ENCODE measurements at regions not wholly inside any gene's neighbourhood (a gene's known extent, or its start where the extent isn't known, plus 50 kb on each side); places are given as distances from the start of the nearest gene placed in this dataset.

- no peak for DNase-seq
These were observed 88.1 kb downstream of the YTHDF1 start for GRCh38 chr20:63127700-63128364.

GRCh38 chr20:63126876-63127699 is 88.8 kb downstream of the YTHDF1 start:
- no peak for DNase-seq

GRCh38 chr20:63125838-63126601 is 89.9 kb downstream of the YTHDF1 start:
- DNase-seq, result no peak

- DNase-seq, result no peak
These were observed 90.4 kb downstream of the YTHDF1 start for GRCh38 chr20:63125581-63125837.

GRCh38 chr20:63124782-63125580 is 91.0 kb downstream of the YTHDF1 start:
- DNase-seq, result no peak

- no peak for DNase-seq
These were observed 91.7 kb downstream of the YTHDF1 start for GRCh38 chr20:63124092-63124781.

GRCh38 chr20:63123331-63123741 is 92.6 kb downstream of the YTHDF1 start:
- no peak for DNase-seq

GRCh38 chr20:63122626-63123025 is 93.3 kb downstream of the YTHDF1 start:
- DNase-seq, result no peak

- DNase-seq, result no peak
These were observed 94.1 kb downstream of the YTHDF1 start for GRCh38 chr20:63121749-63122405.

GRCh38 chr20:63121246-63121645 is 94.7 kb downstream of the YTHDF1 start:
- no peak for DNase-seq

- DNase-seq, result no peak
These were observed 95.2 kb downstream of the YTHDF1 start for GRCh38 chr20:63120808-63121090.

- no peak for DNase-seq
These were observed 95.7 kb downstream of the YTHDF1 start for GRCh38 chr20:63119963-63120807.

- DNase-seq, result no peak
These were observed 96.6 kb downstream of the YTHDF1 start for GRCh38 chr20:63119121-63119962.

- no peak for DNase-seq
These were observed 97.4 kb downstream of the YTHDF1 start for GRCh38 chr20:63118303-63119120.

- DNase-seq, result no peak
These were observed 98.1 kb downstream of the YTHDF1 start for GRCh38 chr20:63117661-63118302.

- DNase-seq, result no peak
These were observed 98.8 kb downstream of the YTHDF1 start for GRCh38 chr20:63117151-63117550.

- no peak for DNase-seq
These were observed 99.4 kb downstream of the YTHDF1 start for GRCh38 chr20:63116412-63117106.
